Hematopoietic multipotent progenitor cell treated with erythropoietin and hydrocortisone succinate and interleukin-3 and kit ligand, for 6 days (in vitro differentiated cells): ENCODE measurements at regions not wholly inside any gene's neighbourhood (a gene's known extent, or its start where the extent isn't known, plus 50 kb on each side); places are given as distances from the start of the nearest gene placed in this dataset.

ENCODE experiments used
- DNase-seq: peaks from one replicate; pipeline ENCODE4 v3.0.0-alpha.2; 2015

DNA sequence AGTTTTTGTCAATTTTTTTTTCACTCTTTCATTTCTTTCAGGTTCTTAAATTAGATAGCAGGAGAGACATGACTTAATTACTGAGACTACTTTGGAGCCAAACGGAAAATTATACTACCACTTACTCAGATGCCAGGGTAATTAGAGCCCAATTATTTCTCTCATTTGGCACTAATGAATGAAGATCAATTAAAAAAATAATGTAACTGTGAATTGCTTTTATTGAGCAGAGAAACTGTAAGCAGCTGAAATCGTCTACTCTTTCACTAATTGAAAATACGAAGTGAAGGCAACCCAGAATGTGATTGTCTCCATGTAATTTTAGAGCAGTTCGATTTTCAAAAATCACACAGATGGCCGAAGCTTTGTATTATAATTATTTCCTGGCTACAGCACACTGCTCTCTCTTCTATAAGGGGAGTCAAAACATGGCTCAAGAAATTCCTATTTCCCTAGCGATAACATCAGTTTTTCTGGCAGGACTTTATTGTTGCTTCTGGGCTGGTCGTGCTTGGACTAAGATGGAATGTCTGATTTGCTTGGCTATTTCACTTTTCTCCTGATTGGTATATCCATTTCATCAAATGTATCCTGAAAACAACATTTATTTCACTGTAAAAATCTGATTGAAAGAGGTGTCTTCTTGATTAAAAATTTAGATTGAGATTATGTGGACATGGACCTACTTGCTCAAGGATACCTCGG is 55.8 kb upstream of the PDZRN3 start:
- no peak for DNase-seq

DNA sequence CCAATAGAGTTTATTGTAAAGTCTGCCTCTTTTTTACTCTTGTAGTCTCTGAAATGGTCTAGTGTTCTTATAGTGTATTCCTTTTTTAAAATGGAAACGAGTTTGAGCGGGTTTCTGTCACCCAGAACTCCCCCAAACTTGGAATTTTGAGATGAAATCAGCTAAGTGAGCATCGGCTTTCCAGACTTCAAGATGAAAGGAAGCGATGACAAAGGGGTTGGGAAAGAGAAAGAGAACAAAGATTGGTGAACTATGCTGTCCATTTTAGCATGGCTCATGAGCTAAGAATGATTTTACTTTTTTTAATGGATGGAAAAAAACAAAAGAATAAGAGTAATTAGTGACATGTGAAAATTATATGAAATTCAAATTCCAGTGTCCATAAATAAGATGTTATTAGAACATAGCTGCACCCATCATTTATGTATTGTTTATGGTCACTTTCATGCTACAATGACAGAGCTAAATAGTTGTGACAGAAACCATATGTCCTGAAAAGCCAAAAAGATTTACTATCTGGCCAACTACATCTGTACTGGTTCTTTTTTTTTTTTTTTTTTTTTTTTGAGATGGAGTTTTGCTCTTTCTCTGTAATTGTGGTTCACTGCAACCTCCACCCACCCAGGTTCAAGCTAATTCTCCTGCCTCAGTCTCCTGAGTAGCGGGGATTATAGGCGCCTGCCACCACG is 52.7 kb upstream of the PDZRN3 start:
- DNase-seq, result no peak
